Activated gamma-delta T cell treated with Interleukin-2 at 50 U/mL for 16 hours (primary cell): ENCODE measurements at regions not wholly inside any gene's neighbourhood (a gene's known extent, or its start where the extent isn't known, plus 50 kb on each side); places are given as distances from the start of the nearest gene placed in this dataset.
"Not testable (repeated sequence)": the region's sequence is repeated elsewhere in the genome, so short reads cannot be mapped to it uniquely, and the experiment has no call there.

Experiments
- DNase-seq: peaks from one replicate; pipeline ENCODE4 v3.0.0-alpha.2; 2020

GRCh38 chr1:221478050-221478949, 263.6 kb downstream of the DUSP10 start:
- DNase-seq: peak; percentile 50

GRCh38 chr1:221487781-221488524, 253.9 kb downstream of the DUSP10 start:
- DNase-seq: no peak

- no peak for DNase-seq
These were observed 253.3 kb downstream of the DUSP10 start for GRCh38 chr1:221488550-221488949.

- no peak for DNase-seq
These were observed 247.2 kb downstream of the DUSP10 start for GRCh38 chr1:221494670-221495069.

GRCh38 chr1:221497046-221497445, 244.8 kb downstream of the DUSP10 start:
- no peak for DNase-seq

- no peak for DNase-seq
These were observed 238.6 kb downstream of the DUSP10 start for GRCh38 chr1:221503268-221503667.

GRCh38 chr1:221509575-221510355, 232.1 kb downstream of the DUSP10 start:
- no peak for DNase-seq

GRCh38 chr1:221510793-221511503, 230.9 kb downstream of the DUSP10 start:
- no peak for DNase-seq

- DNase-seq: no peak
These were observed 230.1 kb downstream of the DUSP10 start for GRCh38 chr1:221511797-221512196.

- DNase-seq: no peak
These were observed 227.1 kb downstream of the DUSP10 start for GRCh38 chr1:221514806-221515205.

- no peak for DNase-seq
These were observed 226.4 kb downstream of the DUSP10 start for GRCh38 chr1:221515496-221515895.

GRCh38 chr1:221517961-221518360, 223.9 kb downstream of the DUSP10 start:
- DNase-seq: no peak

- DNase-seq: no peak
These were observed 221.6 kb downstream of the DUSP10 start for GRCh38 chr1:221520250-221520649.

- no peak for DNase-seq
These were observed 220.2 kb downstream of the DUSP10 start for GRCh38 chr1:221521686-221522085.

- no peak for DNase-seq
These were observed 219.4 kb downstream of the DUSP10 start for GRCh38 chr1:221522529-221522940.

GRCh38 chr1:221525749-221526148, 216.1 kb downstream of the DUSP10 start:
- DNase-seq: no peak

GRCh38 chr1:221527302-221527701, 214.6 kb downstream of the DUSP10 start:
- no peak for DNase-seq

GRCh38 chr1:221527886-221528624, 213.8 kb downstream of the DUSP10 start:
- DNase-seq: no peak

- not testable (repeated sequence) for DNase-seq
These were observed 211.7 kb downstream of the DUSP10 start for GRCh38 chr1:221530159-221530558.

GRCh38 chr1:221530791-221531190, 211.1 kb downstream of the DUSP10 start:
- DNase-seq: no peak

- no peak for DNase-seq
These were observed 209.7 kb downstream of the DUSP10 start for GRCh38 chr1:221532071-221532773.
